Stimulated activated naive CD8-positive, alpha-beta T cell treated with anti-CD3 and anti-CD28 coated beads, Interleukin-15, Interleukin-2, amounts not matched to agents 100 ng/mL and 50 ng/mL, for 24 hours (primary cell): ENCODE measurements at regions not wholly inside any gene's neighbourhood (a gene's known extent, or its start where the extent isn't known, plus 50 kb on each side); places are given as distances from the start of the nearest gene placed in this dataset.
"Not testable (repeated sequence)": the region's sequence is repeated elsewhere in the genome, so short reads cannot be mapped to it uniquely, and the experiment has no call there.

ENCODE experiments used
- H3K27ac Mint-ChIP-seq: one replicate; pipeline ENCODE4 v1.8.0; 2021; ENCODE audit warnings: mild to moderate bottlenecking, mixed read lengths
- H3K27me3 Mint-ChIP-seq: one replicate; pipeline ENCODE4 v1.8.0; 2021; ENCODE audit warnings: mixed read lengths
- H3K36me3 Mint-ChIP-seq: one replicate; pipeline ENCODE4 v1.8.0; 2021; ENCODE audit warnings: low read depth, mixed read lengths
- H3K4me1 Mint-ChIP-seq: one replicate; pipeline ENCODE4 v1.8.0; 2021; ENCODE audit warnings: low read depth, mixed read lengths
- H3K4me3 Mint-ChIP-seq: one replicate; pipeline ENCODE4 v1.8.0; 2021; ENCODE audit warnings: mild to moderate bottlenecking, mixed read lengths
- H3K9me3 Mint-ChIP-seq: one replicate; pipeline ENCODE4 v1.8.0; 2021; ENCODE audit warnings: mixed read lengths

DNA sequence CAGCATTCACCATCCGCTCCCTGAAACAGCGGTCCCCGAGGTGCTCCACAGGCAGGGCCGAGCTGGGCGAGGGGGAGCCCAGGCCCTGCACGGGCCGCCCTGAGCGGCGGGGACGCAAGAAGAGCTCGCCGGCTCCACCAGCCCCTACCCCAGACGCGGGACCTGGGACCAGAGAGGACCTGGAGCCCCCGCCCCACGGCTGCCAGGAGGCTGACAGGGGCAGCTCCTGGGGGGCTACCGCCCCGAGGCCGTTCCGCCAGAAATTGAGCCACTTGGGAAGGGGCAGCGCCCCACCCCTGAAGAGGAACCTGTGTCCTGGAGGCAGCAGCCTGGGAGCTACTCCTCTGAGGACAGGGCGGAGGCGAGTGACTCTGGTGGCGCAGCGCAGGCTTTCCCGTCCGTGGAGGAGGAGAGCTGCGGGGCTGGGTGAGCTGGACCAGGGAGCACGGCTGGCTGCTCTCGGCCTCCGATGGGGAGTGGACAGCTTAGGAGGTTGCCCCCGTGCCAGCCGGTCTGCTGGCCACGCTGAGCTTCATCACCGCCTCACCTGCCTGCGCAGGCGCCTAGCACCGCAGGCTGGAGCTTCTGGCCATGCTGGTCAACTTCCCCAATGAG is 529.1 kb upstream of the DEFB115 start:
- H3K36me3 Mint-ChIP-seq, H3K27ac Mint-ChIP-seq, H3K27me3 Mint-ChIP-seq, H3K4me1 Mint-ChIP-seq, H3K4me3 Mint-ChIP-seq: not testable (repeated sequence)
- peaks cover 20% of the 10 kb centered on the region for H3K9me3 Mint-ChIP-seq
